ENCODE measurements at regions not wholly inside any gene's neighbourhood (a gene's known extent, or its start where the extent isn't known, plus 50 kb on each side); places are given as distances from the start of the nearest gene placed in this dataset.

DNA sequence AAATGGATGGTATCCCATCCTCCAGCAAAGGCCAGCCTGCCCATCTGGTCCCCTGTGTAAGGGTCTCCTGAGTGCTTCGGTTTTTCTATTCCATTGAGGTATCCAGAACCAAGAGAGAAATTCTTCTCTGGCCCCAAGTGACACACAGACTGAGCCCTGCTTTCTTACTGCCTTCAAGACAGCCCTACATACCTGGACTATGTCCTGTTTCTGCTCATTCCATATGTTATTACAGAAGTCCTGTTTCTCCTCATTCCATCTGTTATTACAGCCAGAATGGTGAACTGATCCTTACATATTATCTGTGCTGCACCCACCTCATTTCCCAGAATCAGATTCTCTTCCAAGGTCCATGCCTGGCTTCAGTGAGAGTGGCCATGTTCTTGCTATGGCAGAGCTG, 115.2 kb downstream of the DCLK3 start:
- no peak for TF ChIP-seq POLR2A (IDR thresholded peaks at IDR 0.05)
- TF ChIP-seq, protein P1, sequence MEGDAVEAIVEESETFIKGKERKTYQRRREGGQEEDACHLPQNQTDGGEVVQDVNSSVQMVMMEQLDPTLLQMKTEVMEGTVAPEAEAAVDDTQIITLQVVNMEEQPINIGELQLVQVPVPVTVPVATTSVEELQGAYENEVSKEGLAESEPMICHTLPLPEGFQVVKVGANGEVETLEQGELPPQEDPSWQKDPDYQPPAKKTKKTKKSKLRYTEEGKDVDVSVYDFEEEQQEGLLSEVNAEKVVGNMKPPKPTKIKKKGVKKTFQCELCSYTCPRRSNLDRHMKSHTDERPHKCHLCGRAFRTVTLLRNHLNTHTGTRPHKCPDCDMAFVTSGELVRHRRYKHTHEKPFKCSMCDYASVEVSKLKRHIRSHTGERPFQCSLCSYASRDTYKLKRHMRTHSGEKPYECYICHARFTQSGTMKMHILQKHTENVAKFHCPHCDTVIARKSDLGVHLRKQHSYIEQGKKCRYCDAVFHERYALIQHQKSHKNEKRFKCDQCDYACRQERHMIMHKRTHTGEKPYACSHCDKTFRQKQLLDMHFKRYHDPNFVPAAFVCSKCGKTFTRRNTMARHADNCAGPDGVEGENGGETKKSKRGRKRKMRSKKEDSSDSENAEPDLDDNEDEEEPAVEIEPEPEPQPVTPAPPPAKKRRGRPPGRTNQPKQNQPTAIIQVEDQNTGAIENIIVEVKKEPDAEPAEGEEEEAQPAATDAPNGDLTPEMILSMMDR (IDR thresholded peaks at IDR 0.05 in 4 of 5, conservative IDR thresholded peaks at IDR 0.05 in 1 of 5), result no peak

Data from gastrocnemius medialis (tissue), 4 donors.